MG63 (cell line): ENCODE measurements at regions not wholly inside any gene's neighbourhood (a gene's known extent, or its start where the extent isn't known, plus 50 kb on each side); places are given as distances from the start of the nearest gene placed in this dataset.

ENCODE experiments used
- DNase-seq: peaks from one replicate; pipeline ENCODE4 v3.0.0-alpha.2; 2020
- H3K27me3 ChIP-seq: fragments of 250-450 bp; sonication (Bioruptor Pico); 2 replicates; pipeline ENCODE4 v1.5.1; 2020; ENCODE audit warnings: mild to moderate bottlenecking, moderate library complexity
- H3K36me3 ChIP-seq: fragments of 250-450 bp; sonication (Bioruptor Pico); 2 replicates; pipeline ENCODE4 v1.5.1; 2020; ENCODE audit warnings: mild to moderate bottlenecking, moderate library complexity
- H3K4me3 ChIP-seq: fragments of 250-450 bp; sonication (Bioruptor Pico); 2 replicates; pipeline ENCODE4 v1.5.1; 2020; ENCODE audit warnings: mild to moderate bottlenecking, moderate library complexity
- H3K9me3 ChIP-seq: fragments of 250-450 bp; sonication (Bioruptor Pico); 2 replicates; pipeline ENCODE4 v1.5.1; 2020; ENCODE audit warnings: mild to moderate bottlenecking, moderate library complexity

- H3K36me3 ChIP-seq, result no peaks in the 10 kb centered on the region
- no peak overlapping the region for H3K4me3 ChIP-seq
- H3K27me3 ChIP-seq, result no peaks in the 10 kb centered on the region
- no peak for DNase-seq
- peaks cover 13% of the 10 kb centered on the region for H3K9me3 ChIP-seq
Observed at GRCh38 chr1:115577513-115577912, 64.3 kb upstream of the VANGL1 start.

DNA sequence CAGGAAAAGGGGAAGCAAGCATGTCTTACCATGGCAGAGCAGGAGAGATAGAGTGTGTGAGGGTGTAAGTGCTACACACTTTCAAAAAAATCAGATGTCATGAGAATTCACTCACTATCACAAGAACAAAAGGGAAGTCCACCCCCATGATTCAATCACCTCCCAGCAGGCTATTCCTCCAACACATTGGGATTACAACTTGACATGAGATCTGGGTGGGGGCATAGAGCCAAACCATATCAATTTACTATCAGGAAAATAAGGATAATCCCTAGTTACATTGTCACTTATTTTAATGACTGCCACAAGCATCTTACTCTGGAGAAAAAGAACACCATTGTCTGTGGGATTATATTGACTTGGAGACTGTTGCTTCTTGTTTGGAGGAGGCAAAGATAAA is 66.1 kb upstream of the VANGL1 start:
- H3K27me3 ChIP-seq, result no peaks in the 10 kb centered on the region
- H3K9me3 ChIP-seq, result peaks cover 14% of the 10 kb centered on the region
- H3K4me3 ChIP-seq, result no peak overlapping the region
- H3K36me3 ChIP-seq, result no peaks in the 10 kb centered on the region
- DNase-seq, result no peak

GRCh38 chr1:115572710-115573109 is 69.1 kb upstream of the VANGL1 start:
- Histone ChIP-seq H3K27me3 (no peaks in the 10 kb centered on the region), H3K9me3 (peaks cover 18% of the 10 kb centered on the region), H3K4me3 (no peak overlapping the region), H3K36me3 (no peaks in the 10 kb centered on the region)
- no peak for DNase-seq

DNA sequence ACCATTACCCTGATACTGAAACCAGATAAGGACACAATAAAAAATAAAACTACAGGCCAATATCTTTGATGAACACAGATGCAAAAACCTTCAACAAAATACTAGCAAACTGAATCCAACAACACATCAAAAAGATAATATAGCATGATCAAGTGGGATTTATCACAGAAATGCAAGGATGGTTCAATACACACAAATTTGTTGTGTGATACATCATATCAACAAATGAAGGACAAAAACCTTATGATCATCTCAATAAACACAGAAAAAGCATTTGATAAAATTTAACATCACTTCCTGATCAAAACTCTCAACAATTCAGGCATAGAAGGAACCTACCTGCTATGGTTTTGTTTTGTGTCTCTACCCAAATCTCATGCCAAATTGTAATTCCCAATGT is 74.3 kb upstream of the VANGL1 start:
- DNase-seq, result no peak
- Histone ChIP-seq H3K4me3 (no peak overlapping the region), H3K27me3 (no peaks in the 10 kb centered on the region), H3K36me3 (no peaks in the 10 kb centered on the region), H3K9me3 (peaks cover 23% of the 10 kb centered on the region)

DNA sequence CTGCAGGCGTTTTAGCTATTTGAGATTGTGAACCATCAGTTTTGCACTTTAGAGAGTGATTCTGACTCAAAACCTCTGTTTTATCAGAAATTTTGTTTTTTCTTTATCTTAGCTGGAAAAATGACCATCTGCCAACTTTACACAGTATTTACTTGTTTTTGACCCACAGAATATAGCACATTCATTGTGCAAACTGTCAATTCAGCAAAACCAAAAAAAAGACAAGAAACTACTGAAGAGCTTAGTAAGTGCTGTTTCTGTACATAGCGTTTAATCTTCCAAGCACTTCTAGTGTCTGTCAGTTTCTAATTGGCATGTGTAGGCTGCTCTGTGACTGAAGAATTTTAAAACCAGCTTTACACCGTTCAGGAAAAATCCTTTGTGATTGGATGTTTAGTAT is 76.0 kb upstream of the VANGL1 start:
- DNase-seq, result no peak
- no peaks in the 10 kb centered on the region for H3K27me3 ChIP-seq
- H3K4me3 ChIP-seq, result no peak overlapping the region
- no peaks in the 10 kb centered on the region for H3K36me3 ChIP-seq
- H3K9me3 ChIP-seq, result peaks cover 24% of the 10 kb centered on the region

DNA sequence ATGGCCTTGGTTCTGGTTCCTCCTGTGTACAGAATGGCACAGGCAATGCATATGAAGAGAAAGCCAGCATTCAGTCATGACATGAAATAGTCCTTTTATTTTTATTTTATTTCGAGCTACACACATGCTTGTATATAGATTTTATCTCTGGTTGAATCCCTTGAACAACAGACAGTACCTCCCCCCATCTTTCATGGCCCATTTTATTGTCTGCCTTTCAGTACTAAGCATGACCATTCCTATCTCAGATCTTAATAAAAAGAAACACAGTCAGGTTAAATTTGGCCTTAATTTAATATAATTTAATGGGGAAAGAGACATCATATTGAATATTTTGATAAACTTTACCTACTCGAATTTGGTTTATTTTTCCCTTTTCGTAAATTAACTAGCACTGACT is 76.4 kb upstream of the VANGL1 start:
- no peak overlapping the region for H3K4me3 ChIP-seq
- DNase-seq, result no peak
- peaks cover 24% of the 10 kb centered on the region for H3K9me3 ChIP-seq
- H3K27me3 ChIP-seq, result no peaks in the 10 kb centered on the region
- no peaks in the 10 kb centered on the region for H3K36me3 ChIP-seq

DNA sequence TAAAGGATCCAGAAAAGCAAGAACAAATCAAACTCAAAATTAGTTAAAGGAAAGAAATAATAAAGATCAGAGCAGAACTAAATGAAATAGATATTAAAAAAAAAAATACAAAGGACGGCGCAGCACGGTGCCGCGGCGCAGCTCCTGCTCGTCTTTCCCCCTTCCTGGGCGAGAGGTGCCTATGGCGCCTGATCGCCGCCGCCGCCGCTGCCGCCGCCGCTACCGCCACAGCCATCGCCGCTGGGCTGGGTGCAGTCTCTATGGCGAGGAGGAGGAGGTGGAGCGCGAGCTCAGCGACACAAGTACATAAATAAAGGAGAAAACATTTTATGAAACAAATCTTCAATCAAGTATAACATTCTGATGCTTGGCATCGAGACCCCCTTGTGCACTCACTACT is 77.6 kb upstream of the VANGL1 start:
- no peak for DNase-seq
- Histone ChIP-seq H3K36me3 (no peaks in the 10 kb centered on the region), H3K27me3 (no peaks in the 10 kb centered on the region), H3K4me3 (no peak overlapping the region), H3K9me3 (peaks cover 24% of the 10 kb centered on the region)

DNA sequence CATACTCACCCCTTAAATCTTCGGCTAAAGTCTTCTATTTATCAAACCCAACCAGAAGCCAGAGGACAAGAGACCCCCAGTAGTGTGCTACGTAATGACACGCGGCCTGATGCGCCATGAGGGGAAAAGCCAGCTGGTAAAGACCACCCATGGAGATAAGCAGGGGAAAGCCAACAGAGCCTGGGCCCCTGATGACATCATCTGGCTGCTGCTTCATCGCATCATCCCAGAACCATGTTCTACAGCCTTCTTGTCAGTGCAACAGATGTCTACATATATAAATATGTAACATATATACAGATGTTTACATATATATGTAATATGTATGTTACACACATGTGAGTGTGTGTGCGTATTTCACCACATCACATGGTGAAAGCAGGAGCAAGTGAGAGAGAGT is 81.7 kb upstream of the VANGL1 start:
- peaks cover 15% of the 10 kb centered on the region; the same call in 1 of the 2 replicates for H3K9me3 ChIP-seq
- no peak for DNase-seq
- H3K36me3 ChIP-seq, result no peaks in the 10 kb centered on the region
- no peak overlapping the region for H3K4me3 ChIP-seq
- H3K27me3 ChIP-seq, result no peaks in the 10 kb centered on the region

- Histone ChIP-seq H3K27me3 (no peaks in the 10 kb centered on the region), H3K36me3 (no peaks in the 10 kb centered on the region), H3K4me3 (no peak overlapping the region), H3K9me3 (peaks cover 8% of the 10 kb centered on the region; the same call in 1 of the 2 replicates)
- DNase-seq, result no peak
Observed at GRCh38 chr1:115558275-115558674, 83.5 kb upstream of the VANGL1 start.

DNA sequence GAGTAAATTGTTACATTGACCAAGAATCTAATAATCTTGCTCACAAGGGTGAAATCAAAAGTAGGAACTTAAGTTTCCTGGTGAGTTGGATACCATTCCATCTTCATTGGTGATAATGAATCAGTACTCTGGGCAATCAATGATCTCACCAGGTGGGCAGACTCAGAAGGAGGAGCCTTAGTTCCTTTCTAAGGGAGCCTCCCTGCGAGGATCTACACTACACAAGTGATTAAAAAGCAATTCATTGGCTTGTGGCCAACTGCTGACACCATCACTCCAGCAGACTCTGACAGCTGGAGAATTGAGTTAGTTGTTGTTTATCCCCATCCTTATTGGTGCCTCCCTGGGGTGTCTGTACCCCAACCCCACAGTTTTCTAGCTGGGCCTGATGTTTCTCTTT is 84.1 kb upstream of the VANGL1 start:
- Histone ChIP-seq H3K27me3 (no peaks in the 10 kb centered on the region), H3K36me3 (no peaks in the 10 kb centered on the region), H3K4me3 (no peak overlapping the region), H3K9me3 (peaks cover 4% of the 10 kb centered on the region; the same call in 1 of the 2 replicates)
- no peak for DNase-seq

GRCh38 chr1:115556236-115556635 is 85.5 kb upstream of the VANGL1 start:
- H3K4me3 ChIP-seq, result no peak overlapping the region
- H3K27me3 ChIP-seq, result no peaks in the 10 kb centered on the region
- no peaks in the 10 kb centered on the region for H3K9me3 ChIP-seq
- no peaks in the 10 kb centered on the region for H3K36me3 ChIP-seq
- DNase-seq, result no peak

- H3K27me3 ChIP-seq, result no peaks in the 10 kb centered on the region
- DNase-seq, result peak; percentile 27
- H3K4me3 ChIP-seq, result no peak overlapping the region
- no peaks in the 10 kb centered on the region for H3K36me3 ChIP-seq
- H3K9me3 ChIP-seq, result no peaks in the 10 kb centered on the region
Observed at GRCh38 chr1:115555446-115555845, 86.3 kb upstream of the VANGL1 start.

GRCh38 chr1:115547696-115548095 is 94.1 kb upstream of the VANGL1 start:
- Histone ChIP-seq H3K27me3 (no peaks in the 10 kb centered on the region), H3K4me3 (no peak overlapping the region), H3K36me3 (no peaks in the 10 kb centered on the region), H3K9me3 (no peaks in the 10 kb centered on the region; the same call in 1 of the 2 replicates)
- DNase-seq, result no peak

DNA sequence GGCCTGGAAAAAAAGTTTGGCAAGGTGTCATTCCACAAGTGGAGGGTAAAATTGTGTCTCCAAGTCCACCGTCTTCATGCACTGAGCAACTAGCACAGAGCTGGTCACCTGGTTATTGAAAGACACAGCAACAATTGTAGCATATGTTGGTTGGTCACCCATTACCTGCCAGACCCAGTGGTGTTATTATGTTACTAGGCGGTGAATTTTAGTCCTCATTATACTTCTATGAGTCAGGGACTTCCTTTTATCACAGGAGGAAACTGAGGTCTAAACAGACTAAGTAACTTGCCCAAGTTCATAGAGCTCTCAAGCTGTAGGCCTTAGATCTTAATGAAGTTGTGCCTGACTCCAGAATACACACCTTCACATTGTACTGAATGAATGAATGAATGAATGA is 94.9 kb upstream of the VANGL1 start:
- no peak overlapping the region for H3K4me3 ChIP-seq
- H3K9me3 ChIP-seq, result no peaks in the 10 kb centered on the region; the same call in 1 of the 2 replicates
- DNase-seq, result no peak
- no peaks in the 10 kb centered on the region for H3K36me3 ChIP-seq
- H3K27me3 ChIP-seq, result no peaks in the 10 kb centered on the region

DNA sequence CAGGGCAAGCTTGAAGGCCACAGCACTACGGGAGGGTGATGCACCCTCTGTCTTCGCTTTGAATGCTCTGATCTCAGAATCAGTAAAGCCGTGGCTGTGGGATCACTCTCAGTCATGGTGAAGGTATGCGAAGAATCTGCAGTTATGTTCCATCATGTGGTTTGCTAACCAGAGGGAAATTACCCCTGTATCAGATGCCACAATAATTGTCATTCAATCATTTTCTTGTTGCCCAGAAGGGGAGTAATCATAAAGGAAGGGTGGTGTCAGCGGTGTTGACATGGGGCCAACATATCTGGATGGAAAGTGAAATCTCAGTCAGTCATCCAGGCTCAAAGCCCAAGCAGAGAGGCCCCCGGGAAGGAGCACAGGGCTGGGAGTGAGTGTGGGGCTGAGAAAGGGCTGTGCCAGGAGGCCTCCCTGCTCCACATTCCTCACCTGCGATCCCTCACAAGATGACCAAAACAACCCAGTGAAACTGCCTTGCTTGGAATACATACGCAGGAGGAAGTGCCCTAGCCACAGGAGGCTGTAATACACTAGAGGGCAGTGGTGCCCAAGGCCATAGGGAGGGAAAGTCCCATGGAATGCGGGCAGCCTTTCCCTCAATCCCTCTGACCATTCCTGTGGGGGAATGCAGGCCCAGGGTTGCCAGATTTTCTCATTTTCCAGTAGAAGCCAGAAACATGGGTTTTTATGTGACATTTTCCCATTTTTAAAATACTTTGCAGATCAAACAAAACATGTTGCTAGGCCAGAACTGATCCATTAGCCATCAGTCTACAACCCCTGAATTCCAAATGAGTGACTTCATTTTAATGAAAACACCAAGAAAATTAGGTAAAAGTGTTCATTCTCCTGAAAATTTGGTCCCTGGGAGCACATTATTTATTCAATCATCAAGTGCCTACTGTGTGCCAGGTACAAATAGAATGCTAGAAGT is 95.7 kb upstream of the VANGL1 start:
- Histone ChIP-seq H3K4me3 (no peak overlapping the region), H3K9me3 (no peaks in the 10 kb centered on the region; the same call in 1 of the 2 replicates), H3K27me3 (no peaks in the 10 kb centered on the region), H3K36me3 (no peaks in the 10 kb centered on the region)
- DNase-seq, result peak; percentile 98

- Histone ChIP-seq H3K4me3 (no peak overlapping the region), H3K36me3 (no peaks in the 10 kb centered on the region), H3K27me3 (no peaks in the 10 kb centered on the region), H3K9me3 (no peaks in the 10 kb centered on the region; the same call in 1 of the 2 replicates)
- peak; percentile 26 for DNase-seq
Observed at GRCh38 chr1:115545096-115545720, 96.6 kb upstream of the VANGL1 start.

- no peak for DNase-seq
- H3K4me3 ChIP-seq, result no peak overlapping the region
- H3K36me3 ChIP-seq, result no peaks in the 10 kb centered on the region
- H3K9me3 ChIP-seq, result no peaks in the 10 kb centered on the region; the same call in 1 of the 2 replicates
- H3K27me3 ChIP-seq, result no peaks in the 10 kb centered on the region
Observed at GRCh38 chr1:115544131-115544530, 97.6 kb upstream of the VANGL1 start.

DNA sequence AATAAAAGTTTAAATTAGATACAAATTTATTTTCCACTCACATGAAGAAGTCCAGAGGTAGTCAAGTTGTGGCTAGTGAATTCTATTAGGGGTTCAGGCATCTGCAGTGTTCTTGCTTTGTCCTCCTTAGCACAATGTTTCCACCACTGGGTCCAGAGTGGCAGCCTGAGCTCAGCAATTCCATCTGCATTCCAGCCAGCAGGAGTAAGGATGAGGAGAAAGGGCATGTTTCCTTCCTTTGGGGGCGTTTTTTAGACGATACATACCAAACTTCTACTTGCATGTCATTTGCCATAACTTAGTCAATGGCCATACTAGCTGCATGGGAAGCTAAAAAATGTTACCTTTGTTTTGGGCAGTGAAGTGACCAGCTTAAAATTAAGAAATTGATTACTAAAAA is 98.5 kb upstream of the VANGL1 start:
- no peak for DNase-seq
- Histone ChIP-seq H3K9me3 (no peaks in the 10 kb centered on the region; the same call in 1 of the 2 replicates), H3K36me3 (no peaks in the 10 kb centered on the region), H3K4me3 (no peak overlapping the region), H3K27me3 (no peaks in the 10 kb centered on the region)
